Smooth muscle cell (in vitro differentiated cells): ENCODE measurements at regions not wholly inside any gene's neighbourhood (a gene's known extent, or its start where the extent isn't known, plus 50 kb on each side); places are given as distances from the start of the nearest gene placed in this dataset.

Experiments
- DNase-seq: peaks from one replicate; lab custom pipeline; 2025; ENCODE audit not compliant: unreplicated experiment; lab: John Stamatoyannopoulos, UW
- H2AFZ ChIP-seq: fragments of 200-600 bp; sonication (generic); 2 replicates; pipeline ENCODE4 v1.6.0; 2016; ENCODE audit warnings: antibody characterized with exemption, low read depth, mild to moderate bottlenecking
- H3F3A ChIP-seq: fragments of 200-600 bp; sonication (generic); 2 replicates; pipeline ENCODE4 v1.6.0; 2017; ENCODE audit warnings: antibody characterized with exemption, low read depth
- H3K27ac ChIP-seq: fragments of 200-600 bp; sonication (generic); 2 replicates; pipeline ENCODE4 v1.5.1; 2016; ENCODE audit warnings: low read depth, mild to moderate bottlenecking
- H3K27me3 ChIP-seq: fragments of 200-600 bp; sonication (generic); 2 replicates; pipeline ENCODE4 v1.6.1; 2016; ENCODE audit warnings: low read depth, mild to moderate bottlenecking
- H3K36me3 ChIP-seq: fragments of 200-600 bp; sonication (generic); 2 replicates; pipeline ENCODE4 v1.5.1; 2016; ENCODE audit warnings: low read depth
- H3K4me1 ChIP-seq: fragments of 200-600 bp; sonication (generic); 2 replicates; pipeline ENCODE4 v1.5.1; 2016; ENCODE audit warnings: low read depth
- H3K4me2 ChIP-seq: fragments of 200-600 bp; sonication (generic); 2 replicates; pipeline ENCODE4 v1.6.0; 2016; ENCODE audit warnings: mild to moderate bottlenecking
- H3K4me3 ChIP-seq: fragments of 200-600 bp; sonication (generic); 2 replicates; pipeline ENCODE4 v1.5.1; 2016; ENCODE audit warnings: mild to moderate bottlenecking
- H3K79me2 ChIP-seq: fragments of 200-600 bp; sonication (generic); 2 replicates; pipeline ENCODE4 v1.6.0; 2016; ENCODE audit warnings: low read depth, mild to moderate bottlenecking
- H3K9ac ChIP-seq: fragments of 200-600 bp; sonication (generic); 2 replicates; pipeline ENCODE4 v1.6.0; 2016; ENCODE audit warnings: low read depth
- H3K9me3 ChIP-seq: fragments of 200-600 bp; sonication (generic); replicated peaks from 2 replicates; pipeline ENCODE4 v1.5.1; 2016; ENCODE audit warnings: low read depth
- H4K20me1 ChIP-seq: fragments of 200-600 bp; sonication (generic); 2 replicates; pipeline ENCODE4 v1.6.0; 2016; ENCODE audit warnings: low read depth
- CTCF ChIP-seq: fragments of 200-600 bp; sonication (generic); IDR thresholded peaks from 2 replicates; pipeline ENCODE4 v1.5.1; 2017; ENCODE audit warnings: borderline replicate concordance, mild to moderate bottlenecking, antibody characterized with exemption; ENCODE audit not compliant: insufficient read depth, poor library complexity, severe bottlenecking
- WGBS: methylation state at CpG from one replicate; pipeline ENCODE4 v1.1.7; 2016; ENCODE audit warnings: low lambda C conversion rate; 5-methylcytosine and 5-hydroxymethylcytosine counted together

GRCh38 chr6:23678626-23679025 is 447.4 kb upstream of the NRSN1 start:
- Histone ChIP-seq H2AFZ (no peak overlapping the region), H3K36me3 (no peaks in the 10 kb centered on the region), H3K4me1 (no peaks in the 10 kb centered on the region), H4K20me1 (no peaks in the 10 kb centered on the region), H3K79me2 (no peaks in the 10 kb centered on the region), H3K4me3 (no peak overlapping the region), H3F3A (no peaks in the 10 kb centered on the region), H3K9me3 (peaks cover under 1% of the 10 kb centered on the region), H3K27ac (no peak overlapping the region), H3K4me2 (no peak overlapping the region), H3K9ac (no peak overlapping the region), H3K27me3 (no peaks in the 10 kb centered on the region)
- DNase-seq: no peak
- WGBS: 59% methylated on average over 3 of the region's 3 CpGs
- no peak for TF ChIP-seq CTCF

- Histone ChIP-seq H4K20me1 (no peaks in the 10 kb centered on the region), H3K9me3 (no peaks in the 10 kb centered on the region), H3K27ac (no peak overlapping the region)
Observed at GRCh38 chr6:23681743-23682142, 444.3 kb upstream of the NRSN1 start.

GRCh38 chr6:23688650-23689049 is 437.4 kb upstream of the NRSN1 start:
- Histone ChIP-seq H2AFZ (no peak overlapping the region), H3K4me1 (no peaks in the 10 kb centered on the region), H3K4me3 (no peak overlapping the region), H3K9ac (no peak overlapping the region), H3K27me3 (no peaks in the 10 kb centered on the region), H4K20me1 (no peaks in the 10 kb centered on the region), H3K27ac (no peak overlapping the region), H3K9me3 (no peaks in the 10 kb centered on the region), H3K36me3 (no peaks in the 10 kb centered on the region), H3K4me2 (no peak overlapping the region), H3F3A (no peaks in the 10 kb centered on the region), H3K79me2 (no peaks in the 10 kb centered on the region)
- WGBS: 87% methylated on average over 15 of the region's 15 CpGs
- TF ChIP-seq CTCF: no peak
- no peak for DNase-seq

More at GRCh38 chr6:23681743-23682142, 444.3 kb upstream of the NRSN1 start:
- Histone ChIP-seq H3K4me1 (no peaks in the 10 kb centered on the region), H3K36me3 (no peaks in the 10 kb centered on the region), H3K79me2 (no peaks in the 10 kb centered on the region), H3K4me2 (no peak overlapping the region), H3K9ac (no peak overlapping the region), H3K27me3 (no peaks in the 10 kb centered on the region), H3K4me3 (no peak overlapping the region), H2AFZ (no peak overlapping the region), H3F3A (no peaks in the 10 kb centered on the region)
- WGBS: 46% methylated on average over 3 of the region's 3 CpGs
- TF ChIP-seq CTCF: no peak
- DNase-seq: no peak

- WGBS: 83% methylated on average over 5 of the region's 5 CpGs
- Histone ChIP-seq H3K4me2 (no peak overlapping the region), H3K4me1 (no peaks in the 10 kb centered on the region)
Observed at GRCh38 chr6:23690453-23691049, 435.5 kb upstream of the NRSN1 start.

More at GRCh38 chr6:23690453-23691049, 435.5 kb upstream of the NRSN1 start:
- no peak overlapping the region for H2AFZ ChIP-seq
- no peaks in the 10 kb centered on the region for H3K9me3 ChIP-seq
- no peaks in the 10 kb centered on the region for H3K36me3 ChIP-seq
- no peaks in the 10 kb centered on the region for H3K27me3 ChIP-seq
- no peaks in the 10 kb centered on the region for H3F3A ChIP-seq
- no peak for TF ChIP-seq CTCF
- no peak overlapping the region for H3K4me3 ChIP-seq
- H4K20me1 ChIP-seq: no peaks in the 10 kb centered on the region
- H3K9ac ChIP-seq: no peak overlapping the region
- no peak for DNase-seq
- H3K27ac ChIP-seq: no peak overlapping the region
- no peaks in the 10 kb centered on the region for H3K79me2 ChIP-seq
